Heart right ventricle (tissue), 16 donors: ENCODE measurements at regions not wholly inside any gene's neighbourhood (a gene's known extent, or its start where the extent isn't known, plus 50 kb on each side); places are given as distances from the start of the nearest gene placed in this dataset.

Experiments
- ATAC-seq, 8 donors: fragments of 200-7000 bp; cut with Tn5 transposase; one replicate each; pipeline ENCODE4 v1.9.1; 2020; ENCODE audit warnings: mild to moderate bottlenecking in 8 of 8, moderate library complexity in 8 of 8, moderate number of reproducible peaks in 1 of 8
- DNase-seq, 2 donors: peaks; one replicate each; pipeline ENCODE4 v3.0.0-alpha.2; 2020
- H3K27ac ChIP-seq, 10 donors: fragments of 200-600 bp; sonication (generic) in 2 of 10; one replicate each; pipeline versions ENCODE4 v1.5.0 to v1.8.0; 2020 to 2022; ENCODE audit warnings: mild to moderate bottlenecking in 3 of 10
- H3K27me3 ChIP-seq, 7 donors: fragments of 200-600 bp; one replicate each; pipeline ENCODE4 v1.8.0; 2021 to 2022; ENCODE audit warnings: mild to moderate bottlenecking in 2 of 7
- H3K36me3 ChIP-seq, 9 donors: fragments of 200-600 bp; sonication (generic) in 1 of 9; one replicate each; pipeline versions ENCODE4 v1.5.0 to v1.8.0; 2020 to 2022; ENCODE audit warnings: mild to moderate bottlenecking in 2 of 9
- H3K4me1 ChIP-seq, 9 donors: fragments of 200-600 bp; sonication (generic) in 1 of 9; one replicate each; pipeline versions ENCODE4 v1.5.0 to v1.8.0; 2020 to 2022; ENCODE audit warnings: mild to moderate bottlenecking in 4 of 9
- H3K4me3 ChIP-seq, 10 donors: fragments of 200-600 bp; sonication (generic) in 2 of 10; one replicate each; pipeline versions ENCODE4 v1.5.0 to v1.8.0; 2020 to 2022; ENCODE audit warnings: mild to moderate bottlenecking in 7 of 10, moderate library complexity in 2 of 10
- H3K9me3 ChIP-seq, 11 donors: fragments of 200-600 bp in 10 of 11; sonication (generic) in 2 of 11; one replicate each; pipeline versions ENCODE4 v1.5.0 to v1.8.0; 2013 to 2022; ENCODE audit warnings: mild to moderate bottlenecking in 2 of 11, control low read depth in 1 of 11, moderate library complexity in 1 of 11
- CTCF ChIP-seq, 9 donors: fragments of 200-600 bp; sonication (generic) in 2 of 9; IDR thresholded peaks; one replicate each; pipeline versions ENCODE4 v1.5.0 to v1.8.0; 2021 to 2022; ENCODE audit warnings: antibody characterized with exemption in 9 of 9, mild to moderate bottlenecking in 5 of 9, moderate library complexity in 1 of 9
- WGBS, 2 donors: extraction: QIAGEN DNeasy Blood & Tissue Kit; methylation state at CpG; one replicate each; pipeline ENCODE4 v1.1.7; 2013; ENCODE audit warnings: inconsistent platforms in 1 of 2; 5-methylcytosine and 5-hydroxymethylcytosine counted together
- intact Hi-C, 10 donors: fragments of 100-400 bp; cut with DNase I; formaldehyde crosslinking; loops; one replicate each; pipeline versions ENCODE4 v1.11.1 to v1.14.2; 2022
- donor health status: Arrhythmogenic right ventricular cardiomyopathy.
- donor health status: ischemic (EF 13 %, LVEDD 7.1; RV severe dilation, severe dysfunction).
- donor health status: healthy with polysubstance abuse.
- donor health status: DM: no; HTN: yes; CAD: no.
- donor health status: DM: no; HTN: no; CAD: no.
- donor health status: ischemic (EF 25% LVEDD 6.9; RV normal size, moderate dysfunction).
- donor health status: ischemic (EF 25% LVEDD 5.7; RV mildly dilated, moderate dysfunction).
- donor health status: healthy.
- donor health status: DM: yes; HTN: yes; CAD: no.
- donor health status: Ischemic cardiomyopathy.
- donor health status: ischemic (EF 35%, LVEDD 5.7; RV mildly dilated, moderate dysfunction).
- donor health status: nonischemic (EF 11% LVEDD 7.7; RV severe dilation, severe dysfunction).
- donor health status: DM: yes; HTN: yes; CAD: no.
- donor health status: PGD.
- donor health status: ischemic (EF 29% LVEDD 5.4; RV normal size, mild dysfunction).
- donor health status: nonischemic (EF 23%, LVEDD 6.1; RV moderate dilation, normal function).

- DNase-seq (no peak), ATAC-seq (no peak)
- Histone ChIP-seq H3K27ac (no peak overlapping the region), H3K4me3 (no peak overlapping the region), H3K4me1 (peaks cover 0 to 4% (median 0%) of the 10 kb centered on the region in 9 donors), H3K27me3 (no peaks in the 10 kb centered on the region), H3K9me3 (peaks cover 0 to 7% (median 0%) of the 10 kb centered on the region in 11 donors), H3K36me3 (no peaks in the 10 kb centered on the region)
- intact Hi-C loops, result loop anchor here in 5 of 10 donors (10.0 kb wide), 2 partner anchors 500 to 1220 kb away; no protein-coding TSS in a partner anchor
- TF ChIP-seq CTCF (IDR thresholded peaks at IDR 0.05), result no peak
- WGBS, 2 donors, result 84 to 86% methylated on average over 3 of the region's 3 CpGs
Observed at GRCh38 chr5:68465133-68465532, 249.6 kb downstream of the PIK3R1 start.

- no peaks in the 10 kb centered on the region for H3K27me3 ChIP-seq
- WGBS, 2 donors, result 90 to 95% methylated on average over 6 of the region's 6 CpGs
- no peaks in the 10 kb centered on the region for H3K36me3 ChIP-seq
- H3K27ac ChIP-seq, result no peak overlapping the region
- no peaks in the 10 kb centered on the region for H3K4me1 ChIP-seq
- intact Hi-C loops, result loop anchor here in 5 of 10 donors (10.0 kb wide), 2 partner anchors 499 to 1221 kb away; no protein-coding TSS in a partner anchor
- DNase-seq (no peak), ATAC-seq (no peak)
- peaks cover 0 to 7% (median 0%) of the 10 kb centered on the region in 11 donors for H3K9me3 ChIP-seq
- no peak overlapping the region for H3K4me3 ChIP-seq
- TF ChIP-seq CTCF (IDR thresholded peaks at IDR 0.05), result no peak
Observed at GRCh38 chr5:68465934-68466551, 250.5 kb downstream of the PIK3R1 start.

- H3K27me3 ChIP-seq, result no peaks in the 10 kb centered on the region
- intact Hi-C loops, result loop anchor here in 5 of 10 donors (10.0 kb wide), 2 partner anchors 498 to 1222 kb away; no protein-coding TSS in a partner anchor
- WGBS, 2 donors, result 97 to 100% methylated on average over 2 of the region's 2 CpGs
- ATAC-seq (no peak), DNase-seq (no peak)
- H3K36me3 ChIP-seq, result no peaks in the 10 kb centered on the region
- H3K4me1 ChIP-seq, result no peaks in the 10 kb centered on the region
- TF ChIP-seq CTCF (IDR thresholded peaks at IDR 0.05), result no peak
- H3K27ac ChIP-seq, result no peak overlapping the region
- peaks cover 0 to 7% (median 0%) of the 10 kb centered on the region in 11 donors for H3K9me3 ChIP-seq
- H3K4me3 ChIP-seq, result no peak overlapping the region
Observed at GRCh38 chr5:68467208-68467607, 251.7 kb downstream of the PIK3R1 start.

GRCh38 chr5:68467794-68468193 lies 252.2 kb downstream of the PIK3R1 start:
- no peak for DNase-seq
- H3K27ac ChIP-seq, result no peak overlapping the region
- 94 to 97% methylated on average over 2 of the region's 2 CpGs for WGBS, 2 donors
- TF ChIP-seq CTCF (IDR thresholded peaks at IDR 0.05), result no peak
- ATAC-seq, result no peak
- peaks cover 0 to 7% (median 0%) of the 10 kb centered on the region in 11 donors for H3K9me3 ChIP-seq
- H3K4me3 ChIP-seq, result no peak overlapping the region
- intact Hi-C loops, result loop anchor here in 5 of 10 donors (10.0 kb wide), 2 partner anchors 497 to 1223 kb away; no protein-coding TSS in a partner anchor
- H3K4me1 ChIP-seq, result no peaks in the 10 kb centered on the region
- H3K36me3 ChIP-seq, result no peaks in the 10 kb centered on the region
- H3K27me3 ChIP-seq, result no peaks in the 10 kb centered on the region
